NCI-H2107 treated with DMSO at 0.1 percent for 48 hours (cell line): ENCODE measurements at regions not wholly inside any gene's neighbourhood (a gene's known extent, or its start where the extent isn't known, plus 50 kb on each side); places are given as distances from the start of the nearest gene placed in this dataset.
"Not testable (repeated sequence)": the region's sequence is repeated elsewhere in the genome, so short reads cannot be mapped to it uniquely, and the experiment has no call there.

Source experiments
- DNase-seq: peaks from one replicate; lab custom pipeline; 2025; ENCODE audit not compliant: unreplicated experiment; lab: John Stamatoyannopoulos, UW

- no peak for DNase-seq
Observed at GRCh38 chrX:23061116-23061515, 61.4 kb downstream of the DDX53 start.

- no peak for DNase-seq
Observed at GRCh38 chrX:23062359-23062758, 62.6 kb downstream of the DDX53 start.

- DNase-seq, result no peak
Observed at GRCh38 chrX:23066588-23067281, 67.0 kb downstream of the DDX53 start.

- DNase-seq, result not testable (repeated sequence)
Observed at GRCh38 chrX:23075461-23075860, 75.7 kb downstream of the DDX53 start.

GRCh38 chrX:23079347-23079746 lies 79.6 kb downstream of the DDX53 start:
- no peak for DNase-seq

GRCh38 chrX:23100826-23101225 lies 101.1 kb downstream of the DDX53 start:
- no peak for DNase-seq

- no peak for DNase-seq
Observed at GRCh38 chrX:23103546-23103945, 103.8 kb downstream of the DDX53 start.

GRCh38 chrX:23114241-23114640 lies 114.5 kb downstream of the DDX53 start:
- DNase-seq, result no peak

GRCh38 chrX:23115651-23116050 lies 115.9 kb downstream of the DDX53 start:
- DNase-seq, result no peak

- DNase-seq, result no peak
Observed at GRCh38 chrX:23118163-23118562, 118.4 kb downstream of the DDX53 start.

- peak; percentile 2 for DNase-seq
Observed at GRCh38 chrX:23118890-23119527, 119.2 kb downstream of the DDX53 start.

- DNase-seq, result no peak
Observed at GRCh38 chrX:23127586-23127985, 127.8 kb downstream of the DDX53 start.

- DNase-seq, result no peak
Observed at GRCh38 chrX:23133551-23133950, 133.8 kb downstream of the DDX53 start.

- no peak for DNase-seq
Observed at GRCh38 chrX:23134136-23134535, 134.4 kb downstream of the DDX53 start.

- DNase-seq, result no peak
Observed at GRCh38 chrX:23136816-23137215, 137.1 kb downstream of the DDX53 start.

GRCh38 chrX:23168291-23168690 lies 166.4 kb upstream of the PTCHD1 start:
- DNase-seq, result no peak

- DNase-seq, result no peak
Observed at GRCh38 chrX:23185951-23186350, 148.7 kb upstream of the PTCHD1 start.

GRCh38 chrX:23187819-23188218 lies 146.8 kb upstream of the PTCHD1 start:
- DNase-seq, result no peak

- DNase-seq, result no peak
Observed at GRCh38 chrX:23194885-23195554, 139.6 kb upstream of the PTCHD1 start.

- DNase-seq, result no peak
Observed at GRCh38 chrX:23195761-23196160, 138.9 kb upstream of the PTCHD1 start.

GRCh38 chrX:23201706-23202105 lies 132.9 kb upstream of the PTCHD1 start:
- DNase-seq, result no peak

- no peak for DNase-seq
Observed at GRCh38 chrX:23202326-23202725, 132.3 kb upstream of the PTCHD1 start.
